ENCODE measurements at regions not wholly inside any gene's neighbourhood (a gene's known extent, or its start where the extent isn't known, plus 50 kb on each side); places are given as distances from the start of the nearest gene placed in this dataset.

DNA sequence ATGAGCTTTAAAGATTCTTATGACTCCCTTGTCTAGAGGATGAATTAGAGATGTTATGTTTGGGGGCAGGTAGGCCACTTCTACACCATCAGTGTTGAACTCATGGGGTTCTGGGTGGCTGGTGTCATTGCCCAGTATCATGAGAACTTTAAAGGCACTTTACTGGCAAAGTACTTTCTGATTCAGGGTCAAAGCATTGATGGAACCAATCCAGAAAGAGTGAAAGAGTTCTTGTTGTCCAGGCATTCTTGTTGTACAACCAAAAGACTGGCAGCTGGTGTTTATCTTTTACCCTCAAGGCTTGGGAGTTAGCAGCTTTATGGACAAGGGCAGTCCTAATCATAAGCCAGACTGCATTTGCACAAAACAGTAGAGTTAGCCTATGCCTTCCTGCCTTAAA lies 673.0 kb downstream of the USP25 start:
- TF ChIP-seq CTCF (IDR thresholded peaks at IDR 0.05), result no peak
- TF ChIP-seq POLR2A (IDR thresholded peaks at IDR 0.05), result no peak

Measured in heart left ventricle (tissue), 13 donors.